Mononuclear cell (primary cell): ENCODE measurements at regions not wholly inside any gene's neighbourhood (a gene's known extent, or its start where the extent isn't known, plus 50 kb on each side); places are given as distances from the start of the nearest gene placed in this dataset.
A peak's percentile ranks its signal among the peaks of the same experiment; 100 is the strongest.

Experiments used
- H3K27me3 ChIP-seq: 2 replicates; pipeline ENCODE4 v1.6.0; 2011; ENCODE audit warnings: low read length, control low read depth; ENCODE audit not compliant: insufficient read depth
- H3K4me1 ChIP-seq: 2 replicates; pipeline ENCODE4 v1.5.1; 2011; ENCODE audit warnings: mild to moderate bottlenecking, low read length, control low read depth; ENCODE audit not compliant: insufficient read depth
- H3K4me3 ChIP-seq: 2 replicates; pipeline ENCODE4 v1.5.1; 2011; ENCODE audit warnings: mild to moderate bottlenecking, low read length, moderate library complexity
- H3K9me3 ChIP-seq: 2 replicates; pipeline ENCODE4 v1.5.1; 2011; ENCODE audit warnings: low read depth, mild to moderate bottlenecking, control low read depth, low read length

DNA sequence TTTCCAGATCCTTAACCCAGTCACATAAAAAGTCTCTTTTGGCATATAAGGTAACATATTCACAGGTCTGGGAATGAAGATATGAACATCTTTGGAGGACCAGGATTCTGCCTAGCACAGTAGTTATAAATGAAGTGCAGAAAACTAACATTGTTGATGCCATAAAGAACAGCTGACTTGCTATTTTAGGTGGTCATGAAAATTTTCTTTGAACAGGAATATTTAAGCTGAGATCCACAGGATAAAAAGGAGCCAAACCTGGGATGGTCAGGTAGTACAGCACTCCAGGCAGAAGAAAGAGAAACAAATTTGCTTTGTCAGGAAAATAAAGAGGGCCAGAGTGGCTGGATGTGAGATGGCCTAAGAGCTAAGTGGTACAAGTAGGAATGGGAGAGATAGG, 80.0 kb downstream of the CENPW start:
- H3K9me3 ChIP-seq, result no peaks in the 10 kb centered on the region
- no peaks in the 10 kb centered on the region for H3K27me3 ChIP-seq
- no peak overlapping the region for H3K4me3 ChIP-seq
- no peaks in the 10 kb centered on the region for H3K4me1 ChIP-seq

DNA sequence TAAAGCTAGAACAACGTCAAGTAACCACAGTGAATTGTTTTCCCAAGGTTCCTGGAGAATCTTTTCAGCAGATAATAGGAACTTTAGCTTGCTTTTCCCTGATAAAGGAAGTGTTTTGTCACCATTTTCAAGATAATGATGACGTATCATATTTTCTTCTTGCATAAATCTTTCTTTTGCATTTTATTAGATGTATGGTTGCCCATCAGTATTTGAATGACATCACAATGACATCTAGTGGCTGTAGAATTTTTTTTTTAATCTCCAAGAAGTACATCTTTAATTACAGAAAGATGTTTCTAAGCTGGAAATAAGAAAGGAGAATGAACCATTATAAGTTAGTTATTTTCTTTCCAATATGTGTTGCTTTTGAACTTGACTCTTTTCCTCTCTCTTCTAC, 83.0 kb downstream of the CENPW start:
- no peaks in the 10 kb centered on the region for H3K9me3 ChIP-seq
- H3K4me1 ChIP-seq, result no peaks in the 10 kb centered on the region
- no peaks in the 10 kb centered on the region for H3K27me3 ChIP-seq
- H3K4me3 ChIP-seq, result no peak overlapping the region

GRCh38 chr6:126427713-126428112, 87.8 kb downstream of the CENPW start:
- H3K4me3 ChIP-seq, result no peak overlapping the region
- no peaks in the 10 kb centered on the region for H3K4me1 ChIP-seq
- no peaks in the 10 kb centered on the region for H3K27me3 ChIP-seq
- H3K9me3 ChIP-seq, result no peaks in the 10 kb centered on the region

GRCh38 chr6:126429866-126430265, 90.0 kb downstream of the CENPW start:
- H3K4me1 ChIP-seq, result no peaks in the 10 kb centered on the region

GRCh38 chr6:126432564-126432963, 92.6 kb downstream of the CENPW start:
- no peaks in the 10 kb centered on the region for H3K4me1 ChIP-seq
- H3K27me3 ChIP-seq, result no peaks in the 10 kb centered on the region
- H3K4me3 ChIP-seq, result no peak overlapping the region
- H3K9me3 ChIP-seq, result no peaks in the 10 kb centered on the region

More at GRCh38 chr6:126429866-126430265, 90.0 kb downstream of the CENPW start:
- H3K4me3 ChIP-seq, result no peak overlapping the region
- no peaks in the 10 kb centered on the region for H3K27me3 ChIP-seq
- no peaks in the 10 kb centered on the region for H3K9me3 ChIP-seq

- Histone ChIP-seq H3K9me3 (no peaks in the 10 kb centered on the region), H3K4me1 (no peaks in the 10 kb centered on the region), H3K4me3 (no peak overlapping the region), H3K27me3 (no peaks in the 10 kb centered on the region)
Observed at GRCh38 chr6:126433927-126434326, 94.0 kb downstream of the CENPW start.

DNA sequence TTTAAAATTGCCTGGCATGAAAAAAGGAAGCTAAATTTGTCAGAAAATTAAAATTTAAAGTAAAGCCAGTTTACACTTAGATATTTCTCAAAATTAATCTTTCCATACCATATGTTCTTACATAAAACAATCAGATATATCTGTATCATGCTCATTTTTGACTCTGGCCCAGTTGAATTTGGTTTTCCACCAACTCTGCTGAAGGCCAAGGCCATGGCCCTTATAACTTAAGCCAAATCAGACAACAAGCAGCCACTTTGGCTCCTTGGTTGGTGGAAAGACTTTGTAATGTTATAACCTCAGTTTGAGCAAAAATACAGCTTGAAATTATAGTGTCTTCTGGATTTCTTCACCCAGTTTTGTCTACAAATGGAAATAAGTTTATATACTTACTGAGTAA, 97.3 kb downstream of the CENPW start:
- Histone ChIP-seq H3K4me1 (no peaks in the 10 kb centered on the region), H3K4me3 (no peak overlapping the region), H3K27me3 (no peaks in the 10 kb centered on the region), H3K9me3 (no peaks in the 10 kb centered on the region)

DNA sequence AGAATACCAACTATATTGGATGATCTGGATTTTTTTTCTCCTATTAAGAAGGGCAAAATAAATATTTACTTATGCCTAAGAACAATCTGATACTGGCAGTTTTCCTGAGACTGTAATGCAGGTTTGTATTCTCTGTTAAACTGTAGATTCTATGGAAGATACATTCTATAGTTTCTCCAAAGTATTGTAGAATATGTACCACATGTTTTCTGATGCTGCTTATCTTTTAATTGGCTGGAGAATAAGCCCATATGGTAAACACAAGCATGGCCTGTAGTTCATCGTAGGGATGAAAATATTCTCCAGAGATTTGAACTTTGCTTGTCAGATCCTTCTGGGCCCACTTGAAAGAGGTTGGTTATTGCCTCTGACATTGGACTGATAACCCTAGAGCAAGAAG, 99.1 kb downstream of the CENPW start:
- Histone ChIP-seq H3K9me3 (no peaks in the 10 kb centered on the region), H3K4me1 (no peaks in the 10 kb centered on the region), H3K4me3 (no peak overlapping the region), H3K27me3 (no peaks in the 10 kb centered on the region)

DNA sequence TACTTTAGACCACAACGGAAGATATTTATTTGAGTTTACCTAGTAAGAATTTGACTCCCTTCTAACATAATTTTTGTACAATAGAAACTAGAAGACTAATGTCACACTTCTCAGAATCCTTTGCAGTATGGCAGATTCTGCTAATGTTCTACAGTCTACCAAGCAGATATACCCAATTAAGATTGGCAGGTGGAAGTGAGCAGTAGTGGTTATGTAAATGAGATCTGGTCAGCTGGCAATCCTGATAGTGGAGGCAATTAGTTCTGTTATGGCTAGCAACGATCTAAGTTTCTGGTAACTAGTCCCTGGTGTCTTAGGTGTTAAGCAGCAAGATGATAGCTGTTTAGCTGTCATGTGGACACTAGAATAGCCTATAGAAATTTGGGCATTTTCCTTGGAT, 101.0 kb downstream of the CENPW start:
- no peak overlapping the region for H3K4me3 ChIP-seq
- H3K9me3 ChIP-seq, result no peaks in the 10 kb centered on the region
- H3K27me3 ChIP-seq, result no peaks in the 10 kb centered on the region
- H3K4me1 ChIP-seq, result no peaks in the 10 kb centered on the region

GRCh38 chr6:126444659-126445273, 104.9 kb downstream of the CENPW start:
- Histone ChIP-seq H3K4me3 (no peak overlapping the region), H3K27me3 (no peaks in the 10 kb centered on the region), H3K9me3 (no peaks in the 10 kb centered on the region), H3K4me1 (no peaks in the 10 kb centered on the region)

- H3K9me3 ChIP-seq, result no peaks in the 10 kb centered on the region
- no peak overlapping the region for H3K4me3 ChIP-seq
- no peaks in the 10 kb centered on the region for H3K27me3 ChIP-seq
- no peaks in the 10 kb centered on the region for H3K4me1 ChIP-seq
Observed at GRCh38 chr6:126446248-126446647, 106.3 kb downstream of the CENPW start.

- Histone ChIP-seq H3K27me3 (no peaks in the 10 kb centered on the region), H3K4me1 (no peaks in the 10 kb centered on the region), H3K9me3 (no peaks in the 10 kb centered on the region), H3K4me3 (no peak overlapping the region)
Observed at GRCh38 chr6:126447367-126447766, 107.5 kb downstream of the CENPW start.

GRCh38 chr6:126461045-126461444, 121.1 kb downstream of the CENPW start:
- H3K9me3 ChIP-seq, result no peaks in the 10 kb centered on the region
- no peaks in the 10 kb centered on the region for H3K27me3 ChIP-seq
- H3K4me3 ChIP-seq, result no peak overlapping the region
- no peaks in the 10 kb centered on the region for H3K4me1 ChIP-seq

DNA sequence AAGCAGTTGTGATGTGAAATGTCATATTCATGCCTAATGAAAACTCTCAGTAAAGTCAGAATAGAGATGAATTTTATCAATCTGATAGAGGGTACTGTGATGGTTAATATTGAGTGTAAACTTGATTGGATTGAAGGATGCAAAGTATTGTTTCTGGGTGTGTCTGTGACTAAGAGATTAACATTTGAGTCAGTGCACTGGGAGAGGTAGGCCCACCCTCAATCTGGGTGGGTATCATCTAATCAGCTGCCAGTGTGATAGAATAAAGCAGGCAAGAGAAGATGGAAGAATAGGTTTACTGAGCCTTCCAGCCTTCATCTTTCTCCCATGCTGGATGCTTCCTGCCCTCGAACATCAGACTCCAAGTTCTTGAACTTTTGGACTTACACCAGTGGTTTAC, 124.3 kb downstream of the CENPW start:
- H3K4me3 ChIP-seq, result peak overlapping the region; percentile 2
- H3K27me3 ChIP-seq, result no peaks in the 10 kb centered on the region
- H3K4me1 ChIP-seq, result no peaks in the 10 kb centered on the region
- H3K9me3 ChIP-seq, result no peaks in the 10 kb centered on the region

- Histone ChIP-seq H3K4me1 (no peaks in the 10 kb centered on the region), H3K4me3 (peak overlapping the region; percentile 5), H3K9me3 (no peaks in the 10 kb centered on the region), H3K27me3 (no peaks in the 10 kb centered on the region)
Observed at GRCh38 chr6:126475449-126475848, 135.5 kb downstream of the CENPW start.

- Histone ChIP-seq H3K27me3 (no peaks in the 10 kb centered on the region), H3K4me1 (no peaks in the 10 kb centered on the region), H3K4me3 (no peak overlapping the region), H3K9me3 (no peaks in the 10 kb centered on the region)
Observed at GRCh38 chr6:126477678-126478077, 137.8 kb downstream of the CENPW start.
